Eye (tissue), 1 donor: ENCODE measurements at regions not wholly inside any gene's neighbourhood (a gene's known extent, or its start where the extent isn't known, plus 50 kb on each side); places are given as distances from the start of the nearest gene placed in this dataset.

Experiments used
- DNase-seq: peaks from one replicate; pipeline ENCODE4 v3.0.0-alpha.2; 2015

- no peak for DNase-seq
Observed at GRCh38 chr10:61317706-61318105, 135.5 kb downstream of the TMEM26 start.

GRCh38 chr10:61316676-61317265 lies 136.4 kb downstream of the TMEM26 start:
- DNase-seq, result no peak

- no peak for DNase-seq
Observed at GRCh38 chr10:61314273-61314672, 138.9 kb downstream of the TMEM26 start.

GRCh38 chr10:61313460-61313859 lies 139.7 kb downstream of the TMEM26 start:
- DNase-seq, result no peak

- DNase-seq, result no peak
Observed at GRCh38 chr10:61304746-61305145, 148.4 kb downstream of the TMEM26 start.

- no peak for DNase-seq
Observed at GRCh38 chr10:61302124-61302523, 151.1 kb downstream of the TMEM26 start.

- DNase-seq, result no peak
Observed at GRCh38 chr10:61301575-61301974, 151.6 kb downstream of the TMEM26 start.

- DNase-seq, result no peak
Observed at GRCh38 chr10:61299841-61300240, 153.3 kb downstream of the TMEM26 start.

- no peak for DNase-seq
Observed at GRCh38 chr10:61299156-61299555, 154.0 kb downstream of the TMEM26 start.

- DNase-seq, result no peak
Observed at GRCh38 chr10:61298194-61298593, 155.0 kb downstream of the TMEM26 start.

- no peak for DNase-seq
Observed at GRCh38 chr10:61296161-61296560, 157.0 kb downstream of the TMEM26 start.

- DNase-seq, result no peak
Observed at GRCh38 chr10:61294131-61294530, 159.1 kb downstream of the TMEM26 start.

- DNase-seq, result no peak
Observed at GRCh38 chr10:61289813-61290212, 163.4 kb downstream of the TMEM26 start.

- DNase-seq, result no peak
Observed at GRCh38 chr10:61286686-61287085, 166.5 kb downstream of the TMEM26 start.

GRCh38 chr10:61285749-61286148 lies 167.4 kb downstream of the TMEM26 start:
- no peak for DNase-seq

- peak; percentile 83 for DNase-seq
Observed at GRCh38 chr10:61284222-61284890, 168.8 kb downstream of the TMEM26 start.

- no peak for DNase-seq
Observed at GRCh38 chr10:61283481-61284221, 169.5 kb downstream of the TMEM26 start.

GRCh38 chr10:61283066-61283465 lies 170.1 kb downstream of the TMEM26 start:
- no peak for DNase-seq

GRCh38 chr10:61280303-61280702 lies 172.9 kb downstream of the TMEM26 start:
- no peak for DNase-seq

- DNase-seq, result no peak
Observed at GRCh38 chr10:61279400-61279799, 173.8 kb downstream of the TMEM26 start.

- DNase-seq, result no peak
Observed at GRCh38 chr10:61278556-61278955, 174.6 kb downstream of the TMEM26 start.

- DNase-seq, result no peak
Observed at GRCh38 chr10:61272781-61273180, 180.4 kb downstream of the TMEM26 start.

GRCh38 chr10:61271127-61271780 lies 181.9 kb downstream of the TMEM26 start:
- no peak for DNase-seq

- no peak for DNase-seq
Observed at GRCh38 chr10:61263518-61263917, 189.7 kb downstream of the TMEM26 start.
